ENCODE measurements at regions not wholly inside any gene's neighbourhood (a gene's known extent, or its start where the extent isn't known, plus 50 kb on each side); places are given as distances from the start of the nearest gene placed in this dataset.

- CTCF ChIA-PET = no interaction called here
Observed at GRCh38 chr6:148261470-148261869, 81.2 kb upstream of the SASH1 start.

More at GRCh38 chr6:148261470-148261869, 81.2 kb upstream of the SASH1 start:
- RAD21 ChIA-PET (ENCODE audit: low non-redundant PET in 1 of 2, low total read pairs in 2 of 2, uncharacterized antibody in 2 of 2, unreplicated experiment in 2 of 2) = no interaction called here
- Histone ChIP-seq H3K27ac (ENCODE audit: low read depth, low read length) (no peak overlapping the region), H3K9ac (ENCODE audit: low read length) (no peak overlapping the region), H2AFZ (ENCODE audit: low read depth, low read length, poor library complexity, severe bottlenecking) (no peak overlapping the region), H3K79me2 (ENCODE audit: insufficient read depth, low read length) (no peaks in the 10 kb centered on the region), H3K27me3 (ENCODE audit: insufficient read depth, low read length) (no peaks in the 10 kb centered on the region), H4K20me1 (ENCODE audit: insufficient read depth) (no peaks in the 10 kb centered on the region), H3K4me2 (ENCODE audit: low read length) (no peak overlapping the region), H3K4me1 (ENCODE audit: control insufficient read depth in 1 of 2, insufficient read depth in 2 of 2, low read length in 2 of 2) (peaks cover 18 to 27% of the 10 kb centered on the region in 2 experiments), H3K9me3 (ENCODE audit: control insufficient read depth in 1 of 2, insufficient read depth in 1 of 2, low read depth in 1 of 2, low read length in 2 of 2) (no peaks in the 10 kb centered on the region), H3K4me3 (replicated peaks in 1 of 2; ENCODE audit: low read depth in 1 of 2, low read length in 2 of 2) (no peak overlapping the region), H3K36me3 (ENCODE audit: control insufficient read depth in 1 of 2, insufficient read depth in 2 of 2, low read length in 2 of 2) (no peaks in the 10 kb centered on the region), H3K9me2 (ENCODE audit: insufficient read depth) (no peaks in the 10 kb centered on the region)
- ATAC-seq (no peak), DNase-seq (ENCODE audit: low read depth, low spot score) (no peak)
- TF ChIP-seq ATF3 (IDR thresholded peaks at IDR 0.05) (no peak), FOSL1 (IDR thresholded peaks at IDR 0.05; ENCODE audit: low read depth) (no peak), JUND (IDR thresholded peaks at IDR 0.05) (no peak), TCF7L2 (IDR thresholded peaks at IDR 0.05; ENCODE audit: borderline replicate concordance, extremely low read depth, insufficient read depth, insufficient read length) (no peak), REST (IDR thresholded peaks at IDR 0.05; ENCODE audit: low read depth) (no peak)
- POLR2A ChIA-PET = no interaction called here
- intact Hi-C loops (cut with micrococcal nuclease) = no loop called here
- no TSS peak for BruUV-seq (replicated peaks)
